ENCODE measurements at regions not wholly inside any gene's neighbourhood (a gene's known extent, or its start where the extent isn't known, plus 50 kb on each side); places are given as distances from the start of the nearest gene placed in this dataset.

- no peak for DNase-seq
Measured at GRCh38 chr6:78810698-78811097, 56.7 kb upstream of the IRAK1BP1 start.
